Hematopoietic multipotent progenitor cell treated with erythropoietin and hydrocortisone succinate and interleukin-3 and kit ligand, for 6 days (in vitro differentiated cells): ENCODE measurements at regions not wholly inside any gene's neighbourhood (a gene's known extent, or its start where the extent isn't known, plus 50 kb on each side); places are given as distances from the start of the nearest gene placed in this dataset.

Experiments used
- DNase-seq: peaks from one replicate; pipeline ENCODE4 v3.0.0-alpha.2; 2015

GRCh38 chr5:167889276-167889675, 402.2 kb upstream of the WWC1 start:
- no peak for DNase-seq

GRCh38 chr5:167892352-167893115, 398.9 kb upstream of the WWC1 start:
- DNase-seq, result no peak

- DNase-seq, result no peak
These were observed 398.2 kb upstream of the WWC1 start for GRCh38 chr5:167893271-167893670.

GRCh38 chr5:167894631-167895472, 396.6 kb upstream of the WWC1 start:
- no peak for DNase-seq

- DNase-seq, result no peak
These were observed 395.4 kb upstream of the WWC1 start for GRCh38 chr5:167895899-167896659.

GRCh38 chr5:167896814-167897213, 394.6 kb upstream of the WWC1 start:
- DNase-seq, result no peak

GRCh38 chr5:167897371-167897770, 394.1 kb upstream of the WWC1 start:
- DNase-seq, result no peak

- DNase-seq, result no peak
These were observed 392.9 kb upstream of the WWC1 start for GRCh38 chr5:167898361-167899042.

- no peak for DNase-seq
These were observed 391.9 kb upstream of the WWC1 start for GRCh38 chr5:167899490-167900070.

GRCh38 chr5:167900340-167900935, 391.0 kb upstream of the WWC1 start:
- no peak for DNase-seq

- DNase-seq, result no peak
These were observed 389.1 kb upstream of the WWC1 start for GRCh38 chr5:167902298-167902697.

GRCh38 chr5:167903243-167903642, 388.2 kb upstream of the WWC1 start:
- DNase-seq, result no peak

- DNase-seq, result no peak
These were observed 387.8 kb upstream of the WWC1 start for GRCh38 chr5:167903659-167904058.

- no peak for DNase-seq
These were observed 385.3 kb upstream of the WWC1 start for GRCh38 chr5:167905919-167906853.

- DNase-seq, result peak; percentile 7
These were observed 382.8 kb upstream of the WWC1 start for GRCh38 chr5:167908606-167909005.

- DNase-seq, result no peak
These were observed 378.3 kb upstream of the WWC1 start for GRCh38 chr5:167912941-167913665.

GRCh38 chr5:167915237-167915636, 376.2 kb upstream of the WWC1 start:
- no peak for DNase-seq

GRCh38 chr5:167916261-167916691, 375.2 kb upstream of the WWC1 start:
- DNase-seq, result no peak

- DNase-seq, result peak; percentile 3
These were observed 374.7 kb upstream of the WWC1 start for GRCh38 chr5:167916706-167917105.

- no peak for DNase-seq
These were observed 373.1 kb upstream of the WWC1 start for GRCh38 chr5:167918184-167918812.
